ENCODE measurements at regions not wholly inside any gene's neighbourhood (a gene's known extent, or its start where the extent isn't known, plus 50 kb on each side); places are given as distances from the start of the nearest gene placed in this dataset.

- TF ChIP-seq CTCF (IDR thresholded peaks at IDR 0.05) (no peak), POLR2A (IDR thresholded peaks at IDR 0.05) (no peak)
Measured at GRCh38 chr6:164507206-164507940, 802.0 kb downstream of the C6orf118 start.
